HCT116 (cell line): ENCODE measurements at regions not wholly inside any gene's neighbourhood (a gene's known extent, or its start where the extent isn't known, plus 50 kb on each side); places are given as distances from the start of the nearest gene placed in this dataset.

Source experiments
- ATAC-seq: fragments of 200-7000 bp; cut with Tn5 transposase; 2 replicates; pipeline ENCODE4 v1.9.1; 2020; ENCODE audit warnings: mild to moderate bottlenecking, moderate library complexity
- BruUV-seq: library from RNA; stranded (reverse); fragments of 400-500 nt; replicated peaks from 2 replicates; lab custom pipeline; 2021; lab: Mats Ljungman, UMichigan
- CTCF ChIA-PET: fragments of 300-600 bp; sonication (Branson Sonifier 250); formaldehyde crosslinking; loops from one replicate; lab custom pipeline; 2021; ENCODE audit warnings: antibody characterized with exemption; lab: Charles Lee
- POLR2A ChIA-PET: fragments of 300-600, 350-600 bp; sonication (Branson Sonifier 250); formaldehyde crosslinking; loops from one replicate; lab custom pipeline; 2021; ENCODE audit warnings: antibody characterized with exemption; lab: Charles Lee
- RAD21 ChIA-PET, 2 experiments: fragments of 300-600 bp; sonication (Branson Sonifier 250); formaldehyde crosslinking; loops; one replicate each; lab custom pipeline; 2023; ENCODE audit warnings: low total read pairs in 2 of 2; ENCODE audit not compliant: uncharacterized antibody in 2 of 2, unreplicated experiment in 2 of 2, low non-redundant PET in 1 of 2; lab: Charles Lee
- DNase-seq: peaks from one replicate; pipeline ENCODE4 v3.0.0-alpha.2; 2010; ENCODE audit warnings: low read depth, low spot score
- H2AFZ ChIP-seq: fragments of 200-600 bp; shearing (Covaris generic), sonication (generic); 2 replicates; pipeline ENCODE4 v1.6.1; 2017; ENCODE audit warnings: low read depth, mixed run types, mixed read lengths, antibody characterized with exemption, low read length; ENCODE audit not compliant: poor library complexity, severe bottlenecking
- H3K27ac ChIP-seq: 2 replicates; pipeline ENCODE4 v1.5.1; 2012; ENCODE audit warnings: low read depth, low read length
- H3K27me3 ChIP-seq: fragments of 200-600 bp; sonication (generic); 2 replicates; pipeline ENCODE4 v1.6.1; 2016; ENCODE audit warnings: mixed run types, low read length, mixed read lengths; ENCODE audit not compliant: insufficient read depth
- H3K36me3 ChIP-seq, 2 experiments: fragments of 200-500 bp in 1 of 2; fragments of 200-600 bp in 1 of 2; sonication (Bioruptor generic) in 1 of 2; sonication (generic) in 1 of 2; 2 replicates each; pipeline versions ENCODE4 v1.5.1 to v1.6.1; 2014 to 2016; ENCODE audit warnings: low read length in 2 of 2, inconsistent platforms in 1 of 2, mixed read lengths in 1 of 2, mixed run types in 1 of 2; ENCODE audit not compliant: insufficient read depth in 2 of 2, control insufficient read depth in 1 of 2
- H3K4me1 ChIP-seq, 2 experiments: fragments of 200-600 bp in 1 of 2; sonication (generic) in 1 of 2; 2 replicates each; pipeline versions ENCODE4 v1.5.1 to v1.6.1; 2012 to 2017; ENCODE audit warnings: low read length in 2 of 2, inconsistent platforms in 1 of 2, mild to moderate bottlenecking in 1 of 2, mixed read lengths in 1 of 2, mixed run types in 1 of 2, moderate library complexity in 1 of 2; ENCODE audit not compliant: insufficient read depth in 2 of 2, control insufficient read depth in 1 of 2
- H3K4me2 ChIP-seq: fragments of 200-600 bp; sonication (generic); 2 replicates; pipeline ENCODE4 v1.6.1; 2017; ENCODE audit warnings: mixed run types, low read length, mixed read lengths
- H3K4me3 ChIP-seq, 2 experiments: fragments of 200-600 bp in 1 of 2; sonication (generic) in 1 of 2; replicated peaks in 1 of 2; 2 replicates each; pipeline ENCODE4 v1.5.1; 2011 to 2016; ENCODE audit warnings: low read length in 2 of 2, control low read depth in 1 of 2, low read depth in 1 of 2, mild to moderate bottlenecking in 1 of 2, mixed read lengths in 1 of 2, mixed run types in 1 of 2
- H3K79me2 ChIP-seq: fragments of 200-600 bp; sonication (generic); 2 replicates; pipeline ENCODE4 v1.6.1; 2017; ENCODE audit warnings: mild to moderate bottlenecking, mixed run types, low read length, moderate library complexity, mixed read lengths; ENCODE audit not compliant: insufficient read depth
- H3K9ac ChIP-seq: fragments of 200-600 bp; sonication (generic); 2 replicates; pipeline ENCODE4 v1.6.1; 2016; ENCODE audit warnings: low read length, mixed read lengths
- H3K9me2 ChIP-seq: fragments of 200-600 bp; sonication (generic), shearing (Covaris generic); 2 replicates; pipeline ENCODE4 v1.6.1; 2017; ENCODE audit warnings: mixed run types, mild to moderate bottlenecking, moderate library complexity; ENCODE audit not compliant: insufficient read depth
- H3K9me3 ChIP-seq, 2 experiments: fragments of 200-500 bp in 1 of 2; fragments of 200-600 bp in 1 of 2; sonication (Bioruptor generic) in 1 of 2; sonication (generic) in 1 of 2; 2 replicates each; pipeline ENCODE4 v1.6.1; 2014 to 2017; ENCODE audit warnings: low read length in 2 of 2, mixed read lengths in 2 of 2, inconsistent platforms in 1 of 2, low read depth in 1 of 2, mild to moderate bottlenecking in 1 of 2, mixed run types in 1 of 2, moderate library complexity in 1 of 2; ENCODE audit not compliant: control insufficient read depth in 1 of 2, insufficient read depth in 1 of 2
- H4K20me1 ChIP-seq: fragments of 200-600 bp; sonication (generic), shearing (Covaris generic); 2 replicates; pipeline ENCODE4 v1.6.1; 2017; ENCODE audit warnings: mixed run types, mild to moderate bottlenecking, moderate library complexity; ENCODE audit not compliant: insufficient read depth
- CBX3 ChIP-seq: IDR thresholded peaks from 2 replicates; pipeline ENCODE4 v1.6.1; 2012; ENCODE audit warnings: low read depth
- EGR1 ChIP-seq: IDR thresholded peaks from 2 replicates; pipeline ENCODE4 v1.6.1; 2012; ENCODE audit warnings: low read depth
- ELF1 ChIP-seq: IDR thresholded peaks from 2 replicates; pipeline ENCODE4 v1.6.1; 2012; ENCODE audit warnings: low read depth, borderline replicate concordance
- EZH2phosphoT487 ChIP-seq: fragments of 200-600 bp; IDR thresholded peaks from 2 replicates; pipeline ENCODE4 v1.6.1; 2018; ENCODE audit warnings: antibody characterized with exemption, borderline replicate concordance
- FOSL1 ChIP-seq: IDR thresholded peaks from 2 replicates; pipeline ENCODE4 v1.6.1; 2012; ENCODE audit warnings: low read depth
- JUND ChIP-seq: IDR thresholded peaks from 2 replicates; pipeline ENCODE4 v1.6.1; 2012
- POLR2A ChIP-seq: IDR thresholded peaks from 2 replicates; pipeline ENCODE4 v1.7.0; 2011; ENCODE audit warnings: borderline replicate concordance; ENCODE audit not compliant: insufficient read depth, insufficient read length; ENCODE audit errors: extremely low read depth
- POLR2AphosphoS5 ChIP-seq: IDR thresholded peaks from 2 replicates; pipeline ENCODE4 v1.6.1; 2011; ENCODE audit warnings: mild to moderate bottlenecking, low read depth, low read length, moderate library complexity
- RAD21 ChIP-seq: IDR thresholded peaks from 2 replicates; pipeline ENCODE4 v1.6.1; 2012; ENCODE audit warnings: low read depth, mild to moderate bottlenecking
- SIN3A ChIP-seq: IDR thresholded peaks from 2 replicates; pipeline ENCODE4 v1.6.1; 2012; ENCODE audit warnings: low read depth
- SRF ChIP-seq: IDR thresholded peaks from 2 replicates; pipeline ENCODE4 v1.6.1; 2012; ENCODE audit warnings: low read depth
- YY1 ChIP-seq: IDR thresholded peaks from 2 replicates; pipeline ENCODE4 v1.6.1; 2011; ENCODE audit warnings: low read length, low read depth, moderate library complexity, mild to moderate bottlenecking; ENCODE audit not compliant: insufficient replicate concordance; ENCODE audit errors: extremely low read depth
- ZFX ChIP-seq: fragments of 450-650 bp; IDR thresholded peaks from 2 replicates; pipeline ENCODE4 v1.6.1; 2017
- intact Hi-C: fragments of 100-400 bp; cut with micrococcal nuclease; formaldehyde crosslinking; loops from 2 replicates; pipeline ENCODE4 v1.10.0; 2022
- TF ChIP-seq, protein P1 (sequence below): IDR thresholded peaks from 2 replicates; pipeline ENCODE4 v1.6.1; 2012; ENCODE audit warnings: low read depth
- TF ChIP-seq, protein P2 (sequence below), 3 experiments: fragments of 200-600 bp in 1 of 3; sonication (generic) in 1 of 3; IDR thresholded peaks in 2 of 3; conservative IDR thresholded peaks in 1 of 3; 2 replicates each; pipeline ENCODE4 v1.5.1; 2012 to 2017; ENCODE audit warnings: low read depth in 2 of 3, low read length in 2 of 3, antibody characterized with exemption in 1 of 3, borderline replicate concordance in 1 of 3, control low read depth in 1 of 3, mild to moderate bottlenecking in 1 of 3, mixed read lengths in 1 of 3, mixed run types in 1 of 3, moderate library complexity in 1 of 3; ENCODE audit not compliant: insufficient read depth in 1 of 3
- TF ChIP-seq, protein P3 (sequence below): IDR thresholded peaks from 2 replicates; pipeline ENCODE4 v1.6.1; 2011; ENCODE audit warnings: mild to moderate bottlenecking, low read length, moderate library complexity; ENCODE audit not compliant: insufficient replicate concordance; ENCODE audit errors: extremely low read depth

- Histone ChIP-seq H3K4me1 (peaks cover 17 to 27% of the 10 kb centered on the region in 2 experiments), H3K9me3 (no peaks in the 10 kb centered on the region), H3K79me2 (no peaks in the 10 kb centered on the region), H4K20me1 (no peaks in the 10 kb centered on the region), H3K27me3 (no peaks in the 10 kb centered on the region), H3K4me2 (no peak overlapping the region), H3K4me3 (no peak overlapping the region), H3K9me2 (no peaks in the 10 kb centered on the region), H3K36me3 (no peaks in the 10 kb centered on the region), H2AFZ (no peak overlapping the region), H3K27ac (no peak overlapping the region), H3K9ac (no peak overlapping the region)
- DNase-seq, result no peak
- ChIA-PET RAD21 (no interaction called here), CTCF (no interaction called here), POLR2A (interaction anchor here (1.0 kb wide), 1 partner anchor 12 kb away, joined by 3 read pairs; no protein-coding TSS in a partner anchor)
- TF ChIP-seq EZH2phosphoT487 (no peak), CBX3 (no peak), SRF (no peak), POLR2AphosphoS5 (no peak), RAD21 (no peak), JUND (no peak), FOSL1 (no peak), EGR1 (no peak), ELF1 (no peak), POLR2A (no peak), ZFX (no peak), YY1 (no peak), SIN3A (no peak)
- TF ChIP-seq, protein P1, sequence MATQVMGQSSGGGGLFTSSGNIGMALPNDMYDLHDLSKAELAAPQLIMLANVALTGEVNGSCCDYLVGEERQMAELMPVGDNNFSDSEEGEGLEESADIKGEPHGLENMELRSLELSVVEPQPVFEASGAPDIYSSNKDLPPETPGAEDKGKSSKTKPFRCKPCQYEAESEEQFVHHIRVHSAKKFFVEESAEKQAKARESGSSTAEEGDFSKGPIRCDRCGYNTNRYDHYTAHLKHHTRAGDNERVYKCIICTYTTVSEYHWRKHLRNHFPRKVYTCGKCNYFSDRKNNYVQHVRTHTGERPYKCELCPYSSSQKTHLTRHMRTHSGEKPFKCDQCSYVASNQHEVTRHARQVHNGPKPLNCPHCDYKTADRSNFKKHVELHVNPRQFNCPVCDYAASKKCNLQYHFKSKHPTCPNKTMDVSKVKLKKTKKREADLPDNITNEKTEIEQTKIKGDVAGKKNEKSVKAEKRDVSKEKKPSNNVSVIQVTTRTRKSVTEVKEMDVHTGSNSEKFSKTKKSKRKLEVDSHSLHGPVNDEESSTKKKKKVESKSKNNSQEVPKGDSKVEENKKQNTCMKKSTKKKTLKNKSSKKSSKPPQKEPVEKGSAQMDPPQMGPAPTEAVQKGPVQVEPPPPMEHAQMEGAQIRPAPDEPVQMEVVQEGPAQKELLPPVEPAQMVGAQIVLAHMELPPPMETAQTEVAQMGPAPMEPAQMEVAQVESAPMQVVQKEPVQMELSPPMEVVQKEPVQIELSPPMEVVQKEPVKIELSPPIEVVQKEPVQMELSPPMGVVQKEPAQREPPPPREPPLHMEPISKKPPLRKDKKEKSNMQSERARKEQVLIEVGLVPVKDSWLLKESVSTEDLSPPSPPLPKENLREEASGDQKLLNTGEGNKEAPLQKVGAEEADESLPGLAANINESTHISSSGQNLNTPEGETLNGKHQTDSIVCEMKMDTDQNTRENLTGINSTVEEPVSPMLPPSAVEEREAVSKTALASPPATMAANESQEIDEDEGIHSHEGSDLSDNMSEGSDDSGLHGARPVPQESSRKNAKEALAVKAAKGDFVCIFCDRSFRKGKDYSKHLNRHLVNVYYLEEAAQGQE, result no peak
- TF ChIP-seq, protein P2, sequence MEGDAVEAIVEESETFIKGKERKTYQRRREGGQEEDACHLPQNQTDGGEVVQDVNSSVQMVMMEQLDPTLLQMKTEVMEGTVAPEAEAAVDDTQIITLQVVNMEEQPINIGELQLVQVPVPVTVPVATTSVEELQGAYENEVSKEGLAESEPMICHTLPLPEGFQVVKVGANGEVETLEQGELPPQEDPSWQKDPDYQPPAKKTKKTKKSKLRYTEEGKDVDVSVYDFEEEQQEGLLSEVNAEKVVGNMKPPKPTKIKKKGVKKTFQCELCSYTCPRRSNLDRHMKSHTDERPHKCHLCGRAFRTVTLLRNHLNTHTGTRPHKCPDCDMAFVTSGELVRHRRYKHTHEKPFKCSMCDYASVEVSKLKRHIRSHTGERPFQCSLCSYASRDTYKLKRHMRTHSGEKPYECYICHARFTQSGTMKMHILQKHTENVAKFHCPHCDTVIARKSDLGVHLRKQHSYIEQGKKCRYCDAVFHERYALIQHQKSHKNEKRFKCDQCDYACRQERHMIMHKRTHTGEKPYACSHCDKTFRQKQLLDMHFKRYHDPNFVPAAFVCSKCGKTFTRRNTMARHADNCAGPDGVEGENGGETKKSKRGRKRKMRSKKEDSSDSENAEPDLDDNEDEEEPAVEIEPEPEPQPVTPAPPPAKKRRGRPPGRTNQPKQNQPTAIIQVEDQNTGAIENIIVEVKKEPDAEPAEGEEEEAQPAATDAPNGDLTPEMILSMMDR (IDR thresholded peaks at IDR 0.05 in 2 of 3, conservative IDR thresholded peaks at IDR 0.05 in 1 of 3; ENCODE audit: borderline replicate concordance in 1 of 3, insufficient read depth in 1 of 3, low read depth in 2 of 3, low read length in 2 of 3), result no peak
- TF ChIP-seq, protein P3, sequence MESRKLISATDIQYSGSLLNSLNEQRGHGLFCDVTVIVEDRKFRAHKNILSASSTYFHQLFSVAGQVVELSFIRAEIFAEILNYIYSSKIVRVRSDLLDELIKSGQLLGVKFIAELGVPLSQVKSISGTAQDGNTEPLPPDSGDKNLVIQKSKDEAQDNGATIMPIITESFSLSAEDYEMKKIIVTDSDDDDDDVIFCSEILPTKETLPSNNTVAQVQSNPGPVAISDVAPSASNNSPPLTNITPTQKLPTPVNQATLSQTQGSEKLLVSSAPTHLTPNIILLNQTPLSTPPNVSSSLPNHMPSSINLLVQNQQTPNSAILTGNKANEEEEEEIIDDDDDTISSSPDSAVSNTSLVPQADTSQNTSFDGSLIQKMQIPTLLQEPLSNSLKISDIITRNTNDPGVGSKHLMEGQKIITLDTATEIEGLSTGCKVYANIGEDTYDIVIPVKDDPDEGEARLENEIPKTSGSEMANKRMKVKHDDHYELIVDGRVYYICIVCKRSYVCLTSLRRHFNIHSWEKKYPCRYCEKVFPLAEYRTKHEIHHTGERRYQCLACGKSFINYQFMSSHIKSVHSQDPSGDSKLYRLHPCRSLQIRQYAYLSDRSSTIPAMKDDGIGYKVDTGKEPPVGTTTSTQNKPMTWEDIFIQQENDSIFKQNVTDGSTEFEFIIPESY, result no peak
- intact Hi-C loops, result no loop called here
- BruUV-seq, result no TSS peak
- ATAC-seq, result no peak
Observed at GRCh38 chr20:50296450-50297375, 106.1 kb downstream of the CEBPB start.
